ENCODE measurements at regions not wholly inside any gene's neighbourhood (a gene's known extent, or its start where the extent isn't known, plus 50 kb on each side); places are given as distances from the start of the nearest gene placed in this dataset.

DNA sequence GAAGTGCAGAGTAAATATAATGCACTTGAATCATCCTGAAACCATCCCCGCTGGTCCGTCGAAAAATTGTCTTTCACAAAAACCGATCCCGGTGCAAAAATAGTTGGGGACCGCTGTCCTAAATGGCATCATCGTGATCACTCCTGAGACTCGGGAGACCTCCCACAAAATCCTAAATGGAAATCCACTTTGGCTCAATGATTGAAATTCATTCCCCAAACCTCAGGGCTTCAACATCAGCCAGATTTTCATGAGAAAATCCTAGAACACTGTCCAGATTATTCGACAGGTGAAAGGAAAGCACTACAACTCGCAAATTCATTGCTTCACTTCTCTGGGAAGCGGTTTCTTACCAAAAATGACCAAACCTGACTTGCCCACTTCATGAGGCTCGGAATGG is 335.3 kb upstream of the ZNF507 start:
- DNase-seq, result no peak

DNA sequence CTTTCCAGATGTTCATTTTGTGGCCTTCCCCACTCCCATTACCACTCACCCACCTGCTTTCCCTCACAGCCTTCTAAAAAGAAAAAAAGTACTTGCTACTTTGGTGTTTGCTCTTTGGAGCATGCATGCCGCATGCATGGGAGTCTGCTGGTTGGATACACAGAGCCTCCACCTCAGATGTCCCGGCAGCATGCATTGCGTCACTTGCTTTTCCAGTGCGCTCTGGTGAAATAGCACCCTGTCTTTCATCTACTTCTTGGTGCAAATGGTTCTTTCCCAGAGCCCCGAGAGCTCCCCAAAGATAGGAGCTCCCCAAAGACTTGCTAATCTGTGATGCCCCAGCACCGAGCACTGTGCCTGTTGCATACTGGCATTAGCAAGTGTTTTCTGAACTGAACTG is 333.2 kb upstream of the ZNF507 start:
- no peak for DNase-seq

DNA sequence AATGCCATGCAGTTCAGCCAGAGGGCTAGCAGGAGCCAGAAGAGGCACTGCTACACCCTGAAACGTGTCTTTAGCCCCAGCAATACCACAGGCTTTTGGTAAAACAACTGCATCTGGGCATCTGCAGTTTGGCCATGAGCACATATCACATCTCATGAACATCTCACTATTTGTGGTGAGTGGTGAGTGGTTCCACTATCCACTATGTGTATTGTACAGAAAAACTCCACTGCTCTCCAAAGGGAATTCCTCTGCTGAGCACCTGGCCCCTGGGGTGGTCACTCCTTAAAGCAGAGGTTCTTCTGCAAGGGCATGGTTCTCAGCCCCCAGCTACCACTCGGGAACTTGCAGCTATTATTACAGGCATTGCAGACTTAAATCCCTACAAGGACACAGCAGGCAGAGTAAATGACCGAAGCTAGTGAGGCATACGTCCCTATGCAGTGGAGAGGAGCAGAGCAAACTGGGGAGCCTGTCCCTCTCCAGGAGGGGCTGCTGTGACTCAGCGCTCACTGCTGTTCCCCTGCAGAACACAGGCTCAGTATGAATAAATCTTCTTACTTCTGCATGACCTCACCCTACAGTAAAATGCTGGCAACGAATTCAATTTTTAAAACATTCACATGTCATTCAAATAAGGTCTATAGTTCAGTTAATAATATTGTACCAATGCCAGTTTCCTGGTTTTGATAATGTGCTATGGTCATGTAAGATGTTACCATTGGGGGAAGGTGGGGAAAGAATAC is 332.4 kb upstream of the ZNF507 start:
- DNase-seq, result no peak

DNA sequence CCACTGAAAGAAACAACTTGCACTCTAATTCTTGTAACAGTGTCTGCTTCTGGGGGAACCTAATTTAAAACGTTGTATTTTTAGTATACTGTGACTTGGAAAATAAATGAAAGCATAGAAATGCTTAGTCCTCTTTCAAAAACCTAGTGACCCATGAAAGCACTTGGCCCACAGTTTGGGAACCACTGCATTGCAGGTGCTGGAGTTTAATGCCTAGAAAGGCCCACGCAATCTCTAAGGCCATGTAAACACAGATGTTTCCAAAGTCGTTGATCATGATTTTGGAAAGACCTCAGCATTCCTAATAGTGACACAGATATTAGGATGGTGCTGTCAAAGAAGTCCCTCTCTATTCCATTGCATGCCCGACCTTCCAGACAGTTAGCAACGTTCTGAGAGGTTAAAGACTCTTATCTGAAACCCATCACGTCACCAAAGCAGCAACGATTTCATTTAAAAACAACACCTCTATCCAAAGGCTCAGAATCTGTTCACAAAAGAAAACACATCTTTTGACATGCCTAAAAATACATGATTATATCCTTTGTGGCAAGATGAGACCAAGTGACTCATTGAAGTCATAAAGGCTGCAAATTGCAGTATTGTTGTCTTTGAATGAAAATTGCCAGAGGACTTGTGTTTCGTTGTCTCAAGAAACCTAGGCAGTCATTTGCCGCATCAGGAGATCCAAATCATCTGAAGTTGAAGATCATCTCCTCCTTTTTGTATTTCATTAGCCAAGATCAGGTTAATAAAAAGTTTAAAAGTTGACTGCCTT is 328.0 kb upstream of the ZNF507 start:
- DNase-seq, result no peak

DNA sequence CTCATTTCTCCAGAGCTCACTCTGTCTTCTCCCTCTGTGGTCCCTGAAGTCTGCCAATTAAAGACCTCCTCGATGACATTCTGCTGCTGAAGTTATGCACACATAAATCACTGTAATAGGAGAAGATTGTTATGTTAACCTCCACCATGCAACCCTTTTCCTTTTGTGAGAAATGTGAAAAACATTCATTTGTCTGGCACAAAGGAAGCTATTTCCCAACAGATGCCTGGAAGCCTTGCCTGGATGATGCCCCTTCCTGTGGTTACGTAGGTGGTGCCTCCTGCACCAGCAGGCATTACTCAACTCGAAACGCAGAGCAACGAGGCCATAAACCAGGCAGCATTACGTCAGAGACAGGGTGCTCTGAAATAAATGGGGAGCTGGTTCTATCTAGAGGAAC is 327.4 kb upstream of the ZNF507 start:
- no peak for DNase-seq

DNA sequence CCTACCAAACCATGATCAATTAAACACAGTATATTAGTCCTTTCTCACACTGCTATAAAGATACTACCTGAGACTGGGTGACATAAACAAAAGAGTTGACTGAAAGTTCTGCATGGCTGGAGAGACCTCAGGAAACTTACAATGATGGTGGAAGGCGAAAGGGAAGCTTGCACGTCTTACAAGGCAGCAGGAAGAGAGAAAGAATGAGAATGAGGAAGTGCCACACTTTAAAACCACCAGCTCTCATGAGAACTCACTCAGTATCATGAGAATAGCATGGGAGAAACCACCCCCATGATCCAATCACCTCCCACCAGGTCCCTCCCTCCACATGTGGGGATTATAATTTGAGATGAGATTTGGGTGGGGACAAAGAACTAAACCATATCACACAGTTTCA is 324.9 kb upstream of the ZNF507 start:
- DNase-seq, result no peak

DNA sequence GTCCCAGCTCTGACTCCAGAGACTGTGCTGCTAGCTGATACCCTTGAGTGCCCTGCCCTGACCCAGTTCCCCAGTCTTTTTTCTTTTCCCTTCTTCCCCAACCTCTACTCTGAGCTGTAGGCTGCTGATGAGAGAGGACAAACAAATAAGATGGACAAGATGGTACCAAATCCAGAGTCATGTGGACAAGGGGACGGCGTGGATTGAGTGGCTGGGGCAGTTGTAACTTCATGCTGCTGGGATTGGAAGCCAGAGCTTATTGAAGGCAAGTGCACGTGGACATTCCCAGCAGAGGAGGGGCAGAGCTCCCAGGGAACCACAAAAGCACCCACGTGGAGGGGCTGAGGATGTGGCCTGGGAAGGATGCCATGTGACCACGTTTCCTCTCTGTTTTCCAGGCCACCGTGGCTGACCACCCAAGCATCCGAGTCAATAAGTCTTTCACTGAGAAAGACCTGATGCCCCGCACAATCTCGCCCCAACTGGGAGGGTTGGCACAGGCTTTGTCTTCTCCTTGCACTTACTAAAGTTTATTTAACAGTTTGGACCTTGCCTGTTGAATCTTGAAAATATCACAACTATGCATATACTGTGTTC is 323.3 kb upstream of the ZNF507 start:
- no peak for DNase-seq

DNA sequence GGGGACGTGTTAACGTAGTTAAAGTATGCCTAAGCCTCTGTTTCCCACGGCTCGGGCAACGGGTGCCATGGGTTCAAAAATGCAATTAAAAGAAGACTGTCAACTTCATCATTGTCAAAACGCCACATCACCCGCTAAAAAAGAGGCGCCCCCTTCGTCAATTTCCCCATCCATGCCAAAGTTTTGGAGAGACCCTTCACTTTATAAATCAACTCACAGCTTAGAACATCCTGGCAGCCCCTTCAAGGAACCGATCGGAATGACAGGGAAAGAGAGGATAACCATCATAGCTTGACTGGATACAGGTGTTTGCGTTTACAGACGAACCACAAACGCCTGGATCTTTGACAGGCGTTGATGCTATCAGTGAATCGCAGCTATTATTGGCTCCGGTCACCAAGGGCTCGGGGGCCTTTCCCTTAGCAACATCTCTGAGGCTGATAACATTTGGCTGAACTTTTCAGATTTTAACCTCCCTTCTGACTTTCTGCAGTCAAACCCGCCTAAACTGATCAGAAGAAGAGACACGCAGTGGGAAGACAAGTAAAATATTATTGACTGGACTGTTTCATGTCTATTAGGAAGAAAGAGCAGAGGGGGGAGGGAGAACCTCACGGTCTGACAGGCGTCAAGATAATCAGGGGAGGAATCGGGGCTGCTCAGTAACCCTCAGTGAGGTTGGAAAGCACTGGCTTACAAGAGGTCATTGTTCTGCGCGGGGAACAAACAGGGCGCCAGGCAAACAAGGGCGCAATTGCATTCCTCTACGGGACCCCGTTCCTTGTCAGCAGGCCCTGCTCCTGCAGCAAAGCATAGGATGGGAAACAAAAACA is 322.5 kb upstream of the ZNF507 start:
- no peak for DNase-seq

DNA sequence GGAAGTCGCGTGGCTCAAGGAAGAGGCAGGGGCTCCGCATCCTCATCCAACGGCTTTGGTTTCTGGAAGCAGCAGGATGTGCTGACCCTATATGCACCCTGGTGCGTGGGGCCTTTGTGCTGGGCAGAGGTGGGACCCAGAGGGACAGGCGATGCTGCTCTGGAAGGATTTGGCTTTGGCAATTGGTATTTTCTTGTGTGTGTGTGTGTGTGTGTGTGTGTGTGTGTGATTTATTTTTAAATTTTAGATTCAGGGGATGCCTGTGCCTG is 321.9 kb upstream of the ZNF507 start:
- no peak for DNase-seq

DNA sequence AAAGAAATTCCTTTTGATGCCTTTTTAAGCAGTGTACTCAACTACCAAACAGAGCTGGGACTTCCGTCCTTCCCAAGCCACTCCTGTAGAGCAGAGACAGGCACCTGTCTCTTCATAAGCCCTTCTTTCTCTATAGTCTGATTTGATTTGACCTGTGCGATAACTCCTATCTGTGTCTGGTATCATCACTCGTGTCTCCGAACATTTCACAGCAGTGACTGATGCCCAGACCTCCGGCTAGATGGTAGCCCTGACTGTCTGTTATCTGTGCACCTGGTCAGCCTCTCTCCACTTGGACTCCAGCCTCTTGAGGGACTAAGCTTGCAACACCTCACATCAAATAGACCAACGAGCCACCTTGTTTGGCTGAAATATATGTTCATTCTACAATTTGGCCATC is 316.2 kb upstream of the ZNF507 start:
- no peak for DNase-seq

DNA sequence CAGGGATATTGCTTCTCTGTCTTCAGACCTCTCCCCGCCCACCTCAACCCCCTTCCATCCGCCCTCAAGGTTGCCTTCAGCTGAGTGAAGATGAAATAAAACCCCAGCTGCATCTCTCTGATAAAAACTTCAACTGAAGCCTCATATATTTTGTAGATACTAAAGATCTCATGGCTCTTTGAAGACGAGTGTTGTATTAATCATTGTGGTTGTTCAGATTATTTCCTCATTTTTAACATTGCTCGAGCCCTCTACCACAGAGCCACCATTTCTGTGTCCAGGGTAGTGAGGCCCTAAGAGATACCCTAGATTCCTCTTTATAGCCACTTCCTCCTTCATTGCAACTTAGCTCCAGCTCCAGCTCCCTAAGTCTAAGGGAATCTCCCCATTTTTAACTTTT is 312.8 kb upstream of the ZNF507 start:
- no peak for DNase-seq

DNA sequence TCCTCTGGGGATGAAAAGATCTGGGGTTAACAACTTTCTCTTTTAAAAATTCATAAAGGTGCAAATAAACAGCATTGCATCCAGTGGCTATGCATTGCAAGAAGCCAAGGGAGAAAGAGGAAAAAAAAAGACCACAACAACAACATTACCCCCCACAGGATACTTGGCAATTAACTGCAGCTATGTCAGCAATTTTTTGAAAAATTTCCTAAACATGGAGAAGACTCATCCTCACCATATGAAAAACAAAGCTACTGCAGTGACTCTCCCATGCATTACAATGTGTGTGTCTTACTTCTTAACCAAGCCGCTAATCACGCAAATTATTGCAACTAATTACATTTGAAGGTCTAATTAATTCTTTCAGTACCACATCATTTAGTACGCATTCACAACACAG is 309.8 kb upstream of the ZNF507 start:
- no peak for DNase-seq

DNA sequence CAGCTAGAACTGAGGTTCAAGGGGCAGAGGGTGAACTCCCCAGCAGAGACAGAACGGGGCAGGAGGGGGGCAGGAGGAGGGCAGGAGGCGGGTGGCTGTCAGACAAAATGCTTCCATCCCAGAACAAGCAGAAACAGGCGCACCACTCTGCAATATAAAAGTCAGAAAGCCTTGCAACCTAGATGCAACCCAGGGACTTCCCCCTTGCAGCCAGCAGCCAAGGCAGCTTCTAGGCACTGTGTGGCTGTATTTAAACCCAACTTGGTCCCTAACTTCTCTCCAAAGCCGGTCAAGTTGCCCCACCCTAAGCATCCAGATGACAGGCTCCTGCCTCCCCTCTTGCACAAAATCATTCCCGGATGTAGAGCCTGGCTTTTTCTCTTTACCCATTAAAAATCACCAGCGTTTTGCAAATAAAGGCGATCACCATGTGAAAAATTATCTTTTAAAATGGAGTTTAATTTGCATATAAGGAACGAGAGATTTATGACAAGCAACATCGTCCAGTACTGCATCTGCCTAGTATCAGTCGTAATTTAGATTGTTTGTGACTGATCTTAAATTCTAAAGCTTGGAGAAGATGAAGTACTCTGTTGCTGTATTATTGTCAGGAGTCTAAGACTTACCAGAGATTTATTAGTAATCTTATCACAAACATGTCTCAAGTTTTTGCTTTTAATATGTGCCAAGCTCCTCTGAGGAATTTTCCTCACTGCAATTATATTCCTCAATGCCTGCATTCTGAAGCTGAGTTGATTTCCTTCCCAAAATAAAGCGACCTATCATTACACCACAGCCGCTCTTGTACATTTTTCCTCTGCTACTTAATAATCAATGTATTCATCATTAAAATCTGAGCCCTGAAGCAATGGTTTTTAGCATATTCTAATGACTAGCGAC is 307.1 kb upstream of the ZNF507 start:
- DNase-seq, result no peak

DNA sequence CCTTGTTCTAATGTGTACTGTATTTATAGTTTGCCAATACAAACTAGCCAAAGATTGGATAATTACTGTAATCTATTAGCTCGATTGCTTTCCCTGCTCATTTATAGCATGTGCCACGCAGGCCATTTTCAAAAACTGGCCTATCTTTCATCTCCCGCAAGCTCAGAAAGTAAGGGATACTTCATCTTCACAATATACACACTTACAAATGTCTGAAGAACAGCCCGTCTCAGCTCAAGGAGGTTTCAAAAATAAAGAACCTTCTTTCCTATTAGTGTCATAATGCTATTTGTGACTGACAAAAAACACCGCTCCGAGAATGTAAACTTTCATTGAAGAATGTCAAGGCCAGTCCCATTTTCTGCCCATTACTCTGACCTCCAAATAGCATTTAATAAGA is 306.4 kb upstream of the ZNF507 start:
- DNase-seq, result no peak

DNA sequence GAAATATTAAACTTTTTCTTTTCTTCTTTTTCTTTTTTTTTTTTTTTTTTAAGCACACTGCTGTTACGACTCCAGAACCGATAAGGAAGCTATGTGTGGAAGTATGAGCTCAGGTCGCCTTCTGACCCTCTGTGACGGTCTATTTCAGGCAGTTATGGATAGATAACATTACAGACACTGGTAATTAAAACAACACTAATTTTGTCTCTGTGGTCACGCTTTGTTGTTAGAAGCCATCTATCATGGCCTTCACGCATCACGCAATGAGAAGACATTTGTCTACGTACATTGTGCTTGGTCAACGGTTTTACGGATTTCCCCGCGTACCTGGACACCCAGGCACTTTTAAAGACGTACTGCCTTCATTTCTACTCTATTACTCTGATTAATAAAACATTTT is 306.0 kb upstream of the ZNF507 start:
- DNase-seq, result no peak

DNA sequence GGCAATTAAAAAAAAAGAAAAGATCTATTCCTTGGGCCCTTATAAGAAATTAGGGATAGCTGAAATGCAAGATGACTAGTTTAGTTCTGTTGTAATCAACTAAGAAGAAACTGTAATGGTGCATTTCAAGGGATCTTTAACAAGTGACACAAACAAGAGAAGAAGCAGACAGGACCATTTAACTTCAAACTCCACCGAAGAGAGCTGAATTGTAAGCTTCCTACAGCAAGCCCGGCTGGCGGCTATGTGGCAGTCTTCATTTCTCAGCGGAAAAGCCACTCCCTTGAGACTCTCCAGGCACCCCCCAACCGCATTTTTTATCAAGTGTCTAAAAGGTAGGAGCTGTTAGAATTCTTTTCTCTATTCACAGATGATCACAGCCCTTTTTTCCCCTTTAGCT is 305.2 kb upstream of the ZNF507 start:
- DNase-seq, result no peak

DNA sequence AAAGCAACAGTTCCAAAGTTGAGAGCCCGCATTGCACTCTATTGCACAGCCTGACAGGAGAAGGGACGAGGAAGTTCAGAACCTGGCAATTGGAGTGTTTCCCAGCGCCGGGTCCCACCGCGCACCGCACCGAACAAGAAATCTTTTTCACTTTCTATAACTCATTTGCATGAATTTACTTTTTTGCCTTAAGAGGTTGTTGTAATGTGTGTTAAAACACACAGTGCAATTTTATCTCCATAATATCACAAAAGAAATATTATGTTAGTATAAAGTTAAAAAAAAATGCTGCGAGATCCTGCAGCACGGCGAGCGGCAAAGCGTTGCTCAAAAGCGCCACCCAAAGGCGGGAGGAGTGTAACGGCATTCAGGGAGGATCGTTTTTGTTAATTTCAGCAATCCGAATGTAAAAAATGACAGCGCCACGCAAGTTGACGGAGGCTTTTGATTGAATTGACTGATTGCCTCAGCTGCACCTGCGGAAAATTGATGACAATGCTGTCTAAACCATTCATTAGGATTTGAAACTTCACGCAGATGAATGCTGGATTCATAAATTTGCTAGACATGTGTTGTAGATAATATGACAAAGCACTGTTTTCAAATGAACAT is 303.6 kb upstream of the ZNF507 start:
- DNase-seq, result peak; percentile 38 to 75

DNA sequence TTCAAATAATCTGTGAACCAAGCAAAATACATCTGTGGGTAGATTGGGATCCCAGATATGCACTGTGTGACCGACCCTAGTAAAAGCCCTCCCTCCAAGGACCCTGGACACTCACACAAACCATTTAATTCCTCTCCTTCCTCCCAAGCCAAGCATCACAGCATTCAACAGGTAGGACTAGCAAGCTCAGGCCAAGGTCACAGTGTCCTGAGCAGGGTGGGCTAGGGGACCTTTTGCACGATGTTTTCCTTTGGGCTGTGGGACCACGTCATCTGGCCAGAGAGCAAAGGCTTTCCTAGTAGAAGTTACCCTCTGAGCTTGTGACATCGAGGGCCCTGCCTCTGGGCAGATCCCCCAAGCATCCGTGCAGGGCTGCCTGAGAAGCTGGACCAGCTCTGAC is 297.6 kb upstream of the ZNF507 start:
- no peak for DNase-seq

DNA sequence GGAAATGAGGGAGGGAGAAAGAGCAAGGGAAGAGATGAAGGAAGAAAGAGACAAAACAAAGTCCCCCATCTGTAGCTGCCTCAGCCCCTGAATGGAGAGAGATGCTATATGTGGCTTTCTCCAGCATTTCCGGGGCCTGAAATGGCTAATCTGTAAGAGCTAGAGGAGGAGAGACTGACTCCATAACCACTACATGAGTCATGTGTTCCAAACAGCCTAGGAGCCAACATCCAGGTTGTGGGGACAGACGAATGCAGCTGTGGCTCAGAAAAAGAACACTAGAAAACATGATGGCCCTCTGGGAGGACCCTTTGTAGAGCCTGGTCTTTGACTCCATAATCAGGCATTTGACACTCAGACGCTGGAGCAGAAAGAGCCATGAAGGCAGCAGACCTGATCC is 292.0 kb upstream of the ZNF507 start:
- DNase-seq, result no peak

DNA sequence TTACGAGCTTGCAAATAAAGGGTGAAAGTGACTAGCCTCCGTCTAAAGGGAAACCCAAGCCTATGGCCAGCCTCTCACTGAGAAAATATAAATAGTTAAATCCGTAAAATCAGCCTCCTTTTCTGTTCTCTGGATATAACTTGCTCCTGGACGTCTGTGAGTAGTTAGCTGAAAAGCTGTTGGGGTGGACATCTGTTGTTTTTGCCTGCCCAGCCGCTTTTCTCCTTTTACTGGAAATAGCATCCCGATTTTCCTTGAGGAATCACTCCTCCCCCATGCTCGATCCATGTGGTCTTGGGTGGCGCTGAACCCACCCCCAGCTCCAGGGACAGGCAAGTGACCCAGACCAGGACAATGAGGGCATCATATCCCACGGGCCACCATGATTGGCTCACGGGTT is 291.5 kb upstream of the ZNF507 start:
- no peak for DNase-seq

DNA sequence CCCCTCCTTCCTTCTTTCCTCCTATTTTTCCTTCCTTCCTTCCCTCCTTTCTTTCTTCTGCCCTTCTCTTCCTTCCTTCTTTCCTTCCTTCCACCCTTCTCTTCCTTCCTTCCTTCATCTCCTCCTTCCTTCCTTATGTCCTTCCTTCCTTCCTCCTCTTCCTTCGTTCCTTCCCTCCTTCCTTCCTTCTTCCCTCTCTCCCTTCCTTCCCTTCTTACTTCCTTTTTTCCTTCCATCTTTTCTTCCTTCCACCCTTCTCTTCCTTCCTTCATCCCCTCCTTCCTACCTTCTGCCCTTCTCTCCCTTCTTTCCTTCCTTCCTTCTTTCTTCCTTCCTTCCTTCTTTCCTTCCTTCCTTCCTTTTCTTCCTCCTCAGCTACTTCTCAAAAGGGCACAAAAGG is 287.3 kb upstream of the ZNF507 start:
- DNase-seq, result no peak

DNA sequence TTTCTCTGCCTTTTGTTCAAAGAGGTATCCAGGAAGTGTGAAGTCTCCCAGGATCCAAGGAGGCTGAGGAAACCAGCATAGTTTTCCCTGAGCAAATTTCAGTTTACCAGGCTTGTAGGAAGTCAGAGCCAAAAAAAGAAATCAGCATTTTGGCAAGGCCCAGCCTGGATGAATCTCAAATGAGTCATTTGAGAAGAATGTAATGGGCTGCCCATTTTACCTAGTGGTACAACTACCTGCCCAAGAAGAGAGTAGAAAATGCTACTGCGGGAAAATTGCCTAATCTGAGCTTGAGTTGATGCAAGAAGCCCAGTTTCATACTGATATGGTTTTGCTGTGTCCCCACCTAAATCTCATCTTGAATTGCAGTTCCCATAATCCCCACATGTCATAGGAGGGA is 284.1 kb upstream of the ZNF507 start:
- no peak for DNase-seq

Measured in NCI-H526 (cell line).